GM12865 (cell line): ENCODE measurements at regions not wholly inside any gene's neighbourhood (a gene's known extent, or its start where the extent isn't known, plus 50 kb on each side); places are given as distances from the start of the nearest gene placed in this dataset.
"Not testable (repeated sequence)": the region's sequence is repeated elsewhere in the genome, so short reads cannot be mapped to it uniquely, and the experiment has no call there.

ENCODE experiments used
- DNase-seq: peaks from one replicate; pipeline ENCODE4 v3.0.0; 2010; ENCODE audit warnings: low read depth
- H3K4me3 ChIP-seq: 2 replicates; pipeline ENCODE4 v1.5.1; 2011; ENCODE audit warnings: mild to moderate bottlenecking, low read depth, low read length, control low read depth
- TF ChIP-seq, protein P1 (sequence below): IDR thresholded peaks from 2 replicates; pipeline ENCODE4 v1.5.1; 2011; ENCODE audit warnings: low read length, control low read depth, low read depth, inconsistent platforms; ENCODE audit not compliant: insufficient read depth; ENCODE audit errors: missing control alignments

DNA sequence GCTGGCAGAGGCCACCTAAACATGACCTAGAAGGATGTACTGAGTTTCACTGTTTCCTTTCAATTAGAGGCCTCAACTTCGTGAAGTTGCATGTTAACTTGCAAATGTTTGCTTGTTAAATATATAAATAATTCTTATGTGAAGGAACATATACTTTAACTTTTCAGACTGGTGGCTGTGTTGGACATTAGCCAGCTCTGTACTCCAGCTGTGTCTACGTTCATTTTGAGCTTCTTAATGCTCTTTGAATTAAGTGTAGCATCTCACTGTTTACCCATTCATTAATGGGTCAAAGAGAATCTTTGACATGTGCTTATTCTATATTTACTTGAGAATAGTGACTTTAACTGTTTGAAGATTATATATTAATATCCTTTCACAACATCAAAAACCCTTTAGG is 823.2 kb upstream of the ID2 start:
- no peak overlapping the region for H3K4me3 ChIP-seq
- no peak for DNase-seq
- TF ChIP-seq, protein P1, sequence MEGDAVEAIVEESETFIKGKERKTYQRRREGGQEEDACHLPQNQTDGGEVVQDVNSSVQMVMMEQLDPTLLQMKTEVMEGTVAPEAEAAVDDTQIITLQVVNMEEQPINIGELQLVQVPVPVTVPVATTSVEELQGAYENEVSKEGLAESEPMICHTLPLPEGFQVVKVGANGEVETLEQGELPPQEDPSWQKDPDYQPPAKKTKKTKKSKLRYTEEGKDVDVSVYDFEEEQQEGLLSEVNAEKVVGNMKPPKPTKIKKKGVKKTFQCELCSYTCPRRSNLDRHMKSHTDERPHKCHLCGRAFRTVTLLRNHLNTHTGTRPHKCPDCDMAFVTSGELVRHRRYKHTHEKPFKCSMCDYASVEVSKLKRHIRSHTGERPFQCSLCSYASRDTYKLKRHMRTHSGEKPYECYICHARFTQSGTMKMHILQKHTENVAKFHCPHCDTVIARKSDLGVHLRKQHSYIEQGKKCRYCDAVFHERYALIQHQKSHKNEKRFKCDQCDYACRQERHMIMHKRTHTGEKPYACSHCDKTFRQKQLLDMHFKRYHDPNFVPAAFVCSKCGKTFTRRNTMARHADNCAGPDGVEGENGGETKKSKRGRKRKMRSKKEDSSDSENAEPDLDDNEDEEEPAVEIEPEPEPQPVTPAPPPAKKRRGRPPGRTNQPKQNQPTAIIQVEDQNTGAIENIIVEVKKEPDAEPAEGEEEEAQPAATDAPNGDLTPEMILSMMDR, result no peak

DNA sequence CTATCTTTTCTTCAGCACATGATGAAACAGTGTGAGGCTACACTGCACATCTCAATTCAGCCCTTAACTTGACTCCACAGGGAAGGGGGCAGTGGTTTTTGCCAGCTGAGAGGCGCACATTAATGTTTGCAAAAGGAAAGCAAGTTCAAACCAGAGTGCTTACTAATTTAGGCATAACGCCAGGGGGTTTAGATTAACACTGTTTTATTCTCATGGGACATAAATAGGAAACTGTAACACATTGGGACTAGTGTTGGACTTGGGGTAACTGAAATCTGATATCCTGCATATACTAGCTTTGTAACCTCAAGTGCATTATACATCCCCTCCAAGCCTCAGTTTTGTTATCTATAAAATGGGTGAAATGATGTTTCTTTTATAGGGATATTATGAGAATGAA is 821.2 kb upstream of the ID2 start:
- TF ChIP-seq, protein P1, result no peak
- DNase-seq, result no peak
- no peak overlapping the region for H3K4me3 ChIP-seq

DNA sequence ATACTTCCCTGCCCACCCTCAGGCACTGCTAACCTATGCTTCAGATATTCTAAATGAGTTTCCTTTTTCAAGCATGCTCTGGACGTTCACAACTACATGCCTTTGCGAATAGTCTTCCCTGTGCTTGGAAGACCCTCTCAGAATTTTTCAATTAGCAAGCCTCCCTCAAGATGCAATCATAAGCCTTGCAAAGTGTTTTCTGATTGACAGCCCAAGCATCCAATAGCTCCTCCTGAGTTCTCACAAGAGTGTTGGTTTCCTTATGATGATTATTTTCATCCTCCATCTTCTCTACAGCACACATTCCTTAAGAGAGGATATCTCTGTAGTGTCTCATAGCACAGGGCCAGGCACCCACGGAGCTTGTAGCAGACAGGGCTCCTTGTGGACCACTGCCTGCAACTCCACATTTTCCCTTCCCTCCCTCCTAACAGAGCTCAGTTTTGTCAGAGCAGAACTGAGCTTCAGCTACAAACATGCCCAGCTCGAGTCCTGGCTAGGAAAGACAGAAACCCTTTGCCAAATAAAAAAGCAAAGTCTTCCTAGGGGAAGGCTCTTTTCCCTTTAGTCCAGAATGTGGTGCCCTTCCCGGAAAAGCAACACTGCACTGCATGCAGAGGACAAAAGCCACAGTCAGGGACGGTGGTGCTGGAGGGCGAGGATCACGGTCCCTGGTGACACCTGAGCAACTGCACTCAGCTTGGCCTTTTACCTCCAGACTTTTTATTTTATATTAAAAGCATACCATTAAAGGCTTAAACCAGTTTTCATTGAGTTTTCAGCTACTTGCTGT is 819.8 kb upstream of the ID2 start:
- no peak for DNase-seq
- no peak overlapping the region for H3K4me3 ChIP-seq
- TF ChIP-seq, protein P1, result no peak

DNA sequence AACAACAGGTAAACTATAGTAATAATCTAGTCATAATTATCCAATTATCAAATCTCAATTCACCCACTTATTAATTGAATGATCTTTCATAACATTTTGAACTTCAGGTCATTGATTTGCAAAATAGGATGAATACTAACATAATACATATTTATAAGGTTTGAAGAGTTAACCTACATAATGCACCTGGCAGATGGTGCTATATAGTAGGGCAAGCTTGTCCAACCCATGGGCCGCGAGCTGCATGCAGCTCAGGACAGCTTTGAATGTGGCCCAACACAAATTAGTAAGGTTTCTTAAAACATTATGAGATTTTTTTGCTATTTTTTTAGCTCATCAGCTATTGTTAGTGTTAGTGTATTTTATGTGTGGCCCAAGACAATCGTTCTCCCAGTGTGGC is 815.8 kb upstream of the ID2 start:
- DNase-seq, result no peak
- H3K4me3 ChIP-seq, result no peak overlapping the region
- TF ChIP-seq, protein P1, result no peak

DNA sequence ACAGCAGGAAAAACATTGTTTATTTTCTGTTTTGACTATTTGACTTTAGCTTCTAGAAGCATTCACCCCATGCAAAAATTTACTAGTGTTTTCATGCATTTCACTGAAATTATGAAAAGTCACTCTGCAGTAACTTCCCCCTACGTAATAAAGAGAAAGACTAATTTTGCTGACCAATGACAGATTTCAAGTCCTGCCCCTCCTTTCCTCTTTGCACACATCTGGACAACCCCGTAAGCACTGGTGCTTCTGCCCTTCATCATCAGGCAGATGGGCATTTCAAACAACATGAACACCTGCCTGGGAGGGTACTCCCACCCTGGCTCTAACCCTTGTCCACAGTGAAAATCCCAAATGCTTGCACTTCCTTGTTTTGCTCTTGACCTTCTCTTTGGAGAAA is 815.0 kb upstream of the ID2 start:
- TF ChIP-seq, protein P1, result no peak
- no peak overlapping the region for H3K4me3 ChIP-seq
- no peak for DNase-seq

DNA sequence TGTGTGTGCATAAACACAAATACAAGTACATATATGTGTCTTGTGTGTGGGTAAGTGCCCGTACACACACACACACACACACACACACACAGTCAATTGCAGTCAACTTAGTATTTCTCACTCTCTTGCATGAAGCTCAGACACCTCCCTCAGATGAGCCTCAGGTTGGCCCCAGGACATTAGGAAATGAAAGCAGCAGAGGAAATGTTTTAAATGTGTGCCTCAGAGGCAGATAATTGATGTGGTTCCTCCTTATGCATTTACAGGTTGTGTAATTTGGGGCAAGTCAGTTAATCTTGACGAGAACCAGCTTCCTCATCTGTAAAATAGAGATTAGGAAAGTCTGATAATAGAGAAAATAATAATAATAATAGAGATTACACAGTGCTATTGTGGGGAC is 814.0 kb upstream of the ID2 start:
- H3K4me3 ChIP-seq, result no peak overlapping the region
- TF ChIP-seq, protein P1, result no peak
- peak; percentile 40 for DNase-seq

DNA sequence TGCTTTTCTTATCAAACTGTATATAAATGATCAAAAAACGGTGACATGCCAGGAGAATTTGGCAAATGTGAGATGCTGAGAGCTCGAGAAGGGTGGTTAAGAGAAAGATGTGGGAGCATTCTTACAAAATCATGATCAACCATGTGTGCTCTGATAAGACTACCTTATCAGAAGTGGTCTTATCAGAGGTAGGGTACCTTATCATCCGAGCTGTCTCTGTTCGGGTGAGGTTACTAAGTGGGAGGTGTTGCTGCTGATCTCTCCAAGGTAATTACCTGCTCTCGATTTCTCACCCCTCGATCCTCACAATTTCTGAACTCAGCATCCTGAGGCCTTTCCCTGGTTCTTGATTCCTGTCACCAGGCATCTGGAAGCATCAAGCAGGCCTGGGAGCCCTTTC is 813.0 kb upstream of the ID2 start:
- DNase-seq, result no peak
- TF ChIP-seq, protein P1, result no peak
- H3K4me3 ChIP-seq, result no peak overlapping the region

DNA sequence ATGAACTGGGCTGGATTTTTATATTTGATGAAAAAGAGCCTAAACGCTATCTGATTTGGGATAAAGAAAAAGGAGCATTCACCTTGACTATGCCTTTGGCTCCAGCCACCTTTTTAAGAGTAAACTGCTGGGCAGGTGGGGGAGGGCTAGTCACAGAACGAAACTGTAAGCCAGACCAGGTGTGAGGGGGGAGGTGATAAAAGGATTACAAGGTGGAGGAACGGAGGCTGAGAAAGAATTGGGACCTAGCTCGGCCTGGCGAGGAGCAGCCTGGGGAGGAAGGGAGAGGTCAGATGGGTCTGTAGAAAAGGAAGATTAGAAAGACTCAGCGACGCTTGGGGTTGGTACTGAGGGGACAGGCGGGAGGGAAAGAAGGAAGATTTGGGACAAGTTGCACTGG is 805.4 kb upstream of the ID2 start:
- H3K4me3 ChIP-seq, DNase-seq: not testable (repeated sequence)

DNA sequence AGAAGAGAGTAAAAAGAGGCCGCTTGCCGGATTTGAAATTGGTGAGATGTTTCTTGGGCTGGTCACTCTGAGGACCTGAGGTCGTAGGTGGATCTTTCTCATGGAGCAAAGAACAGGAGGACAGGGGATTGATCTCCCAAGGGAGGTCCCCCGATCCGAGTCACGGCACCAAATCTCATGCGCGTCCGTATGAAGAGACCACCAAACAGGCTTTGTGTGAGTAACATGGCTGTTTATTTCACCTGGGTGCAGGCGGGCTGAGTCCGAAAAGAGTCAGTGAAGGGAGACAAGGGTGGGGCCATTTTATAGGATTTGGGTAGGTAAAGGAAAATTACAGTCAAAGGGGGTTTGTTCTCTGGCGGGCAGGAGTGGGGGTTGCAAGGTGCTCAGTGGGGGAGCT is 803.6 kb upstream of the ID2 start:
- DNase-seq, H3K4me3 ChIP-seq: not testable (repeated sequence)
